MM.1S (cell line): ENCODE measurements at regions not wholly inside any gene's neighbourhood (a gene's known extent, or its start where the extent isn't known, plus 50 kb on each side); places are given as distances from the start of the nearest gene placed in this dataset.

Experiments used
- DNase-seq: peaks from one replicate; pipeline ENCODE4 v3.0.0-alpha.2; 2015
- H2AFZ ChIP-seq: fragments of 300-600 bp; sonication (generic); 2 replicates; pipeline ENCODE4 v1.6.0; 2016; ENCODE audit warnings: antibody characterized with exemption, low read length
- H3F3A ChIP-seq: fragments of 300-600 bp; sonication (generic); 2 replicates; pipeline ENCODE4 v1.6.1; 2016; ENCODE audit warnings: mild to moderate bottlenecking, antibody characterized with exemption, low read length, moderate library complexity, mixed read lengths; ENCODE audit not compliant: insufficient read depth
- H3K27ac ChIP-seq: fragments of 300-600 bp; sonication (generic); 2 replicates; pipeline ENCODE4 v1.5.1; 2016; ENCODE audit warnings: mild to moderate bottlenecking, low read length
- H3K27me3 ChIP-seq: fragments of 300-600 bp; sonication (generic); replicated peaks from 2 replicates; pipeline ENCODE4 v1.6.0; 2016; ENCODE audit warnings: low read length; ENCODE audit not compliant: insufficient read depth
- H3K36me3 ChIP-seq: fragments of 300-600 bp; sonication (generic); replicated peaks from 2 replicates; pipeline ENCODE4 v1.6.1; 2016; ENCODE audit warnings: mild to moderate bottlenecking, low read length, mixed read lengths; ENCODE audit not compliant: insufficient read depth
- H3K4me1 ChIP-seq: fragments of 300-600 bp; sonication (generic); 2 replicates; pipeline ENCODE4 v1.6.1; 2016; ENCODE audit warnings: low read length, mixed read lengths
- H3K4me2 ChIP-seq: fragments of 300-600 bp; sonication (generic); 2 replicates; pipeline ENCODE4 v1.6.0; 2016; ENCODE audit warnings: low read depth, low read length
- H3K4me3 ChIP-seq: fragments of 300-600 bp; sonication (generic); 2 replicates; pipeline ENCODE4 v1.5.1; 2016; ENCODE audit warnings: low read length, mixed read lengths
- H3K79me2 ChIP-seq: fragments of 300-600 bp; sonication (generic); 2 replicates; pipeline ENCODE4 v1.6.1; 2016; ENCODE audit warnings: mixed run types, low read length, mixed read lengths
- H3K9ac ChIP-seq: fragments of 300-600 bp; sonication (generic); 2 replicates; pipeline ENCODE4 v1.6.1; 2016; ENCODE audit warnings: low read length, mixed read lengths
- H3K9me2 ChIP-seq: fragments of 300-600 bp; sonication (generic); replicated peaks from 2 replicates; pipeline ENCODE4 v1.6.1; 2016; ENCODE audit warnings: mild to moderate bottlenecking, low read length, mixed read lengths; ENCODE audit not compliant: insufficient read depth
- H3K9me3 ChIP-seq: fragments of 300-600 bp; sonication (generic); replicated peaks from 2 replicates; pipeline ENCODE4 v1.6.1; 2016; ENCODE audit warnings: mild to moderate bottlenecking, low read length, mixed read lengths; ENCODE audit not compliant: insufficient read depth
- H4K20me1 ChIP-seq: fragments of 300-600 bp; sonication (generic); 2 replicates; pipeline ENCODE4 v1.6.1; 2016; ENCODE audit warnings: mild to moderate bottlenecking, low read length, moderate library complexity, mixed read lengths; ENCODE audit not compliant: insufficient read depth
- EZH2 ChIP-seq: fragments of 300-600 bp; sonication (generic); optimal IDR thresholded peaks from 2 replicates; pipeline ENCODE3; 2017; ENCODE audit warnings: low read depth, mild to moderate bottlenecking, antibody characterized with exemption, low read length, mixed read lengths
- EZH2phosphoT487 ChIP-seq: fragments of 300-600 bp; sonication (generic); IDR thresholded peaks from 2 replicates; pipeline ENCODE4 v1.6.1; 2018; ENCODE audit warnings: antibody characterized with exemption, low read length
- TF ChIP-seq, protein P1 (sequence below): fragments of 300-600 bp; sonication (generic); IDR thresholded peaks from 2 replicates; pipeline ENCODE4 v1.5.1; 2016; ENCODE audit warnings: antibody characterized with exemption, low read length, mixed read lengths

DNA sequence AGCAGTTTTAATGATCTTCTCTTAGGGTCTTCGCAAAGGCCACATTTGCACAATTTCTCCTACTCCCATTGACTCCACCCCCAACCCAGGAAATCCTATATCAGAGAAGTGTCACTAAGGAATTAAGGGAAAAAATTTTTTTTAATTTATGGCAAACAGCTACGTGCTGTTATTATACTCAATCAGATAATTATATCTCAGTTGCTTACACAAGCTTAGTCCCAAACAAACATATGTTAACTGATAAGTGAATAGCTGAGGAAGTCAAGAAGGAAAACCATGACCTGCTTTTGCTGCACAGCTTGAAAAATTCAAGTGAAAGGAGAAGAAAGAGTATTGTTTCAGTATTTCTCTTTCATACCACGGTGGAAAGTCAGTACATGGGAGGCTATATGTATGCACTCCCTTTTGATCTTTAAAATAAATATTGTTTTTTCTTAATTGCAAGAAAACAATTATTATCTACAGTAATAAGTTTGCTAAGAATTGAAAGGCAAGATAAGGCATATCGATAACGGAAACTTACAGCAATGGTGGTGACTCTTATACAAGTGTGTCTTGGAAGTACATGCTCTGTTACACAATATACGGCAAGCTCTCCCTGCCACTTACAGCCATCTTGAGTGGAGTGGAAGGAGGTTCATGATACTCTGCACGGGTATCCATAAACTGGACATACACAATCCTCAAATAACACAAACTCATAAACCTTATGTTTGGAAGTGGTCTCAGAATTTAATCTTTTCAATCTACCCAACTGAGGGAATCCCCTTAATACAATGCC is 167.9 kb upstream of the FREM1 start:
- H3K79me2 ChIP-seq, result no peaks in the 10 kb centered on the region
- no peaks in the 10 kb centered on the region for H3F3A ChIP-seq
- H4K20me1 ChIP-seq, result no peaks in the 10 kb centered on the region
- no peaks in the 10 kb centered on the region for H3K9me3 ChIP-seq
- H3K4me2 ChIP-seq, result no peak overlapping the region
- no peak for DNase-seq
- no peaks in the 10 kb centered on the region for H3K9me2 ChIP-seq
- no peaks in the 10 kb centered on the region for H3K4me1 ChIP-seq
- H3K4me3 ChIP-seq, result no peak overlapping the region
- no peak overlapping the region for H3K27ac ChIP-seq
- TF ChIP-seq EZH2phosphoT487 (no peak), EZH2 (no peak)
- TF ChIP-seq, protein P1, sequence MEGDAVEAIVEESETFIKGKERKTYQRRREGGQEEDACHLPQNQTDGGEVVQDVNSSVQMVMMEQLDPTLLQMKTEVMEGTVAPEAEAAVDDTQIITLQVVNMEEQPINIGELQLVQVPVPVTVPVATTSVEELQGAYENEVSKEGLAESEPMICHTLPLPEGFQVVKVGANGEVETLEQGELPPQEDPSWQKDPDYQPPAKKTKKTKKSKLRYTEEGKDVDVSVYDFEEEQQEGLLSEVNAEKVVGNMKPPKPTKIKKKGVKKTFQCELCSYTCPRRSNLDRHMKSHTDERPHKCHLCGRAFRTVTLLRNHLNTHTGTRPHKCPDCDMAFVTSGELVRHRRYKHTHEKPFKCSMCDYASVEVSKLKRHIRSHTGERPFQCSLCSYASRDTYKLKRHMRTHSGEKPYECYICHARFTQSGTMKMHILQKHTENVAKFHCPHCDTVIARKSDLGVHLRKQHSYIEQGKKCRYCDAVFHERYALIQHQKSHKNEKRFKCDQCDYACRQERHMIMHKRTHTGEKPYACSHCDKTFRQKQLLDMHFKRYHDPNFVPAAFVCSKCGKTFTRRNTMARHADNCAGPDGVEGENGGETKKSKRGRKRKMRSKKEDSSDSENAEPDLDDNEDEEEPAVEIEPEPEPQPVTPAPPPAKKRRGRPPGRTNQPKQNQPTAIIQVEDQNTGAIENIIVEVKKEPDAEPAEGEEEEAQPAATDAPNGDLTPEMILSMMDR, result no peak
- no peak overlapping the region for H2AFZ ChIP-seq
- H3K9ac ChIP-seq, result no peak overlapping the region
- H3K27me3 ChIP-seq, result no peaks in the 10 kb centered on the region
- H3K36me3 ChIP-seq, result no peaks in the 10 kb centered on the region

DNA sequence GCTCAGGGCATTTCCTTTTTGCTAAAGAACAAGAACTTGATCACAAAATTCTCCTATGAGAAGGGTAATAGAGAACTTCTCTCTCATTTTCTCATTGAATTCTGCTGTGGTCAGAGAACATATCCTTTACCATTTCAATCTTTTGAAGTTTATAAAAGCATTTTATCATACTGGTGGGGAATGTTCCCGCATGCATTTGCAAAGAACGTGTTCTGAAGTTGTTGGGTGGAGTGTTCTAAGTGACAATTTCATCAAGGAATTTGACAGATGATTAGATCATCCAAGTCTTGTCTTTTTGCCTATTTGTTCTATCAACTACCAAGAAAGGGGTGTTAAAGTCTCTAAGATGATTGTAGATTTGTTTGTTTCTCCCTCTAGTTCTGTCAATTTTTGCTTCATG is 163.4 kb upstream of the FREM1 start:
- no peaks in the 10 kb centered on the region for H3F3A ChIP-seq
- H3K27ac ChIP-seq, result no peak overlapping the region
- no peaks in the 10 kb centered on the region for H3K79me2 ChIP-seq
- H4K20me1 ChIP-seq, result no peaks in the 10 kb centered on the region
- no peaks in the 10 kb centered on the region for H3K9me3 ChIP-seq
- no peak overlapping the region for H3K9ac ChIP-seq
- no peak overlapping the region for H2AFZ ChIP-seq
- no peaks in the 10 kb centered on the region for H3K9me2 ChIP-seq
- H3K36me3 ChIP-seq, result no peaks in the 10 kb centered on the region
- DNase-seq, result no peak
- no peaks in the 10 kb centered on the region for H3K27me3 ChIP-seq
- no peak overlapping the region for H3K4me2 ChIP-seq
- TF ChIP-seq EZH2phosphoT487 (no peak), EZH2 (no peak)
- TF ChIP-seq, protein P1, result no peak
- no peak overlapping the region for H3K4me3 ChIP-seq
- no peaks in the 10 kb centered on the region for H3K4me1 ChIP-seq

DNA sequence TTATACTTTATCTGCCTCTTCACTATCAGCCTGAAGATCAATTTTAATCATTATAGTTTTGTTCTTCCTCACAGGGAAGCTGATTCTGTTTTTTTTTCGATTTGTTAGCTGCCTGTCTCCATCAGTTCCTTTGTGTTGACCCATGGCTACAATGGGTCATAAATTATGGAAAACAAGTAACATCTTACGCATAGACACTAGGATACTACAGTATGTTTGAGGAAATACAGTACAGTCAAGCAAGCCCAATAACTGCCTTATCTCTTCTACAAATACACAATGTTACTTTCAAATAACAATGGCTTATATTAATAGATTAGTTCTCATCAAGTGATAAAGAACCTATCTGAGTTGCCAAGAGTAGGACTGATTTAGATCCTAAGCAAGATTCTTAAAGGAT is 160.5 kb upstream of the FREM1 start:
- Histone ChIP-seq H3K9ac (no peak overlapping the region), H3K4me3 (no peak overlapping the region), H2AFZ (no peak overlapping the region), H3K27ac (no peak overlapping the region), H3K4me2 (no peak overlapping the region), H4K20me1 (no peaks in the 10 kb centered on the region), H3K9me3 (no peaks in the 10 kb centered on the region), H3K9me2 (no peaks in the 10 kb centered on the region), H3F3A (no peaks in the 10 kb centered on the region), H3K79me2 (no peaks in the 10 kb centered on the region), H3K4me1 (no peaks in the 10 kb centered on the region), H3K36me3 (no peaks in the 10 kb centered on the region), H3K27me3 (no peaks in the 10 kb centered on the region)
- TF ChIP-seq, protein P1, result no peak
- TF ChIP-seq EZH2, result no peak
- TF ChIP-seq EZH2phosphoT487, result no peak
- no peak for DNase-seq
